ENCODE measurements at regions not wholly inside any gene's neighbourhood (a gene's known extent, or its start where the extent isn't known, plus 50 kb on each side); places are given as distances from the start of the nearest gene placed in this dataset.

GRCh38 chr2:57376985-57377384 lies 669.6 kb upstream of the VRK2 start:
- H3K27ac ChIP-seq, result no peak overlapping the region
- H3K36me3 ChIP-seq, result no peaks in the 10 kb centered on the region
- no peak overlapping the region for H3K4me3 ChIP-seq (ENCODE audit: low read depth in 1 of 2, low read length in 1 of 2)
- H3K9me3 ChIP-seq, result no peaks in the 10 kb centered on the region
- no peaks in the 10 kb centered on the region for H3K4me1 ChIP-seq (ENCODE audit: control insufficient read depth in 1 of 2, insufficient read depth in 1 of 2, low read depth in 1 of 2, low read length in 1 of 2)
- H3K27me3 ChIP-seq, result no peaks in the 10 kb centered on the region
- no peak for TF ChIP-seq CTCF (IDR thresholded peaks at IDR 0.05)

- no peaks in the 10 kb centered on the region for H3K36me3 ChIP-seq
- no peaks in the 10 kb centered on the region for H3K9me3 ChIP-seq
- H3K4me3 ChIP-seq (ENCODE audit: low read depth in 1 of 2, low read length in 1 of 2), result no peak overlapping the region
- TF ChIP-seq CTCF (IDR thresholded peaks at IDR 0.05), result no peak
- H3K27ac ChIP-seq, result no peak overlapping the region
- no peaks in the 10 kb centered on the region for H3K27me3 ChIP-seq
- no peaks in the 10 kb centered on the region for H3K4me1 ChIP-seq (ENCODE audit: control insufficient read depth in 1 of 2, insufficient read depth in 1 of 2, low read depth in 1 of 2, low read length in 1 of 2)
These were observed 660.3 kb upstream of the VRK2 start for GRCh38 chr2:57386305-57386704.

GRCh38 chr2:57396355-57397098 lies 650.1 kb upstream of the VRK2 start:
- Histone ChIP-seq H3K36me3 (no peaks in the 10 kb centered on the region), H3K27me3 (no peaks in the 10 kb centered on the region), H3K4me3 (ENCODE audit: low read depth in 1 of 2, low read length in 1 of 2) (no peak overlapping the region), H3K9me3 (no peaks in the 10 kb centered on the region), H3K27ac (no peak overlapping the region), H3K4me1 (ENCODE audit: control insufficient read depth in 1 of 2, insufficient read depth in 1 of 2, low read depth in 1 of 2, low read length in 1 of 2) (no peaks in the 10 kb centered on the region)
- TF ChIP-seq CTCF (IDR thresholded peaks at IDR 0.05), result no peak

- no peaks in the 10 kb centered on the region for H3K4me1 ChIP-seq (ENCODE audit: control insufficient read depth in 1 of 2, insufficient read depth in 1 of 2, low read depth in 1 of 2, low read length in 1 of 2)
These were observed 648.9 kb upstream of the VRK2 start for GRCh38 chr2:57397550-57398360.

GRCh38 chr2:57399057-57399456 lies 647.5 kb upstream of the VRK2 start:
- no peaks in the 10 kb centered on the region for H3K4me1 ChIP-seq (ENCODE audit: control insufficient read depth in 1 of 2, insufficient read depth in 1 of 2, low read depth in 1 of 2, low read length in 1 of 2)
- H3K36me3 ChIP-seq, result no peaks in the 10 kb centered on the region
- no peak for TF ChIP-seq CTCF (IDR thresholded peaks at IDR 0.05)
- H3K27ac ChIP-seq, result no peak overlapping the region
- H3K27me3 ChIP-seq, result no peaks in the 10 kb centered on the region
- H3K9me3 ChIP-seq, result no peaks in the 10 kb centered on the region
- H3K4me3 ChIP-seq (ENCODE audit: low read depth in 1 of 2, low read length in 1 of 2), result no peak overlapping the region

More at GRCh38 chr2:57397550-57398360, 648.9 kb upstream of the VRK2 start:
- Histone ChIP-seq H3K36me3 (no peaks in the 10 kb centered on the region), H3K9me3 (no peaks in the 10 kb centered on the region), H3K27me3 (no peaks in the 10 kb centered on the region), H3K27ac (no peak overlapping the region), H3K4me3 (ENCODE audit: low read depth in 1 of 2, low read length in 1 of 2) (no peak overlapping the region)
- no peak for TF ChIP-seq CTCF (IDR thresholded peaks at IDR 0.05)

Measured in neutrophil (primary cell).